Glutamatergic neuron (in vitro differentiated cells): ENCODE measurements at regions not wholly inside any gene's neighbourhood (a gene's known extent, or its start where the extent isn't known, plus 50 kb on each side); places are given as distances from the start of the nearest gene placed in this dataset.

ENCODE experiments used
- DNase-seq: peaks from one replicate; pipeline ENCODE4 v3.0.0; 2022
- H3K27ac Mint-ChIP-seq: one replicate; pipeline ENCODE4 v1.8.0; 2020; ENCODE audit warnings: mild to moderate bottlenecking, mixed read lengths, inconsistent platforms; ENCODE audit not compliant: unreplicated experiment
- H3K27me3 Mint-ChIP-seq: one replicate; pipeline ENCODE4 v1.8.0; 2020; ENCODE audit warnings: mild to moderate bottlenecking, moderate library complexity, mixed read lengths, inconsistent platforms; ENCODE audit not compliant: unreplicated experiment
- H3K36me3 Mint-ChIP-seq: one replicate; pipeline ENCODE4 v1.8.0; 2020; ENCODE audit warnings: mild to moderate bottlenecking, mixed read lengths, inconsistent platforms; ENCODE audit not compliant: unreplicated experiment
- H3K4me1 Mint-ChIP-seq: one replicate; pipeline ENCODE4 v1.8.0; 2020; ENCODE audit warnings: mild to moderate bottlenecking, low read depth, mixed read lengths, inconsistent platforms; ENCODE audit not compliant: unreplicated experiment
- H3K4me3 Mint-ChIP-seq: one replicate; pipeline ENCODE4 v1.8.0; 2020; ENCODE audit warnings: mild to moderate bottlenecking, mixed read lengths, inconsistent platforms; ENCODE audit not compliant: unreplicated experiment
- H3K9me3 Mint-ChIP-seq: one replicate; pipeline ENCODE4 v1.8.0; 2020; ENCODE audit warnings: mild to moderate bottlenecking, moderate library complexity, mixed read lengths, inconsistent platforms; ENCODE audit not compliant: unreplicated experiment
- CTCF ChIP-seq: fragments of 200-600 bp; sonication (generic); IDR thresholded peaks from one replicate; pipeline ENCODE4 v1.5.0; 2021; ENCODE audit not compliant: partially characterized antibody, unreplicated experiment

GRCh38 chr1:116460261-116460660 lies 87.2 kb downstream of the ATP1A1 start:
- Mint-ChIP-seq H3K4me1 (peaks cover 15% of the 10 kb centered on the region), H3K9me3 (peaks cover 6% of the 10 kb centered on the region), H3K4me3 (no peak overlapping the region), H3K27me3 (peaks cover 5% of the 10 kb centered on the region), H3K36me3 (no peaks in the 10 kb centered on the region), H3K27ac (no peak overlapping the region)
- no peak for TF ChIP-seq CTCF
- DNase-seq: no peak

DNA sequence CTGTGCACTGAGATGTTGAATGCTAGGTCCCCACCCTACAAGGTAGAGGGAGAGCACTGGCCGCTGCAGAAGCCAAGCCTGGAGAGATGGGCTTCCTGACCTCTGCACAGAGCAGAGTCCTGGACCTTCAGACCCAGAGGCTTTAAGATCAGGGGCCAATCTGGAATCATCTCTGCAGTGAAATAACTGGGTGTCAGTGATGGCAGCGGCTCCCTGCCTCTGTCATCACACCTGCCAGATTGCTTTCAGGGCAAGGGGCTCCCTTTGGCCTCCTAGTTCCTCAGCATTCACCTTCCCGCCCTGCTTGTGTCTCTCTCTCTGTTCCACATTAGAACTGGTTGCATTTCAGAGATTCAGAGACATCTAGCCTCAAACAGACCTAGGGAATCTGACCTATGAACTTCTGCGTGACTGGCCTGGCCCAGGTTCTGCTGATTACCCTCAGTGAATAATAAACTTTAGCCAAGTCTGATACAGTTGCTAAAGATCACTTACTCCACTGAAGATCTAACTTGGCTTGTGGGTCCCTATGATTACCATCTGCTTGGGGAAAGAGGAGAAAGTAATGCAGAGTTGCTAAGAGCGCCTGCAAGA lies 87.8 kb downstream of the ATP1A1 start:
- Mint-ChIP-seq H3K4me3 (no peak overlapping the region), H3K9me3 (peaks cover 6% of the 10 kb centered on the region), H3K27ac (no peak overlapping the region), H3K4me1 (peaks cover 20% of the 10 kb centered on the region), H3K36me3 (no peaks in the 10 kb centered on the region), H3K27me3 (peaks cover 8% of the 10 kb centered on the region)
- no peak for TF ChIP-seq CTCF
- DNase-seq: no peak

DNA sequence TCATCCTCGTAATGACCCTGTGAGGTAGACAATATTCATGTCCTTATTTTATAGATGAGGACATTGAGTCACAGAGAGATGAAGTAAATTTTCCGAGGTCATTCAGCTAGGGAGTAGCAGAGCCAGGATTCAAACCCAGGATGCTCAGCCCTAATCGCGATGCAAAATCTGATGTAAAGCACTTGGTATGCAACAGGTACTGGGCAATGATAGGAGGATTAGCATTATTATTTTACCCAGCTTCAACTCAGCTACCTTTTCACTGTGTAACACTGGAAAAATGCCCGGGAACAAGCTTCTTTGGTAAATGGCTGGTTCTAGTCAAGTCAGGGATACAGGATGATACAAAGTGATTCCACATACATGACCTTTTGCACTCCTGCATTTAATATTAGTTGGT lies 88.7 kb downstream of the ATP1A1 start:
- DNase-seq: no peak
- Mint-ChIP-seq H3K36me3 (no peaks in the 10 kb centered on the region), H3K4me1 (peaks cover 24% of the 10 kb centered on the region), H3K27me3 (peaks cover 5% of the 10 kb centered on the region), H3K4me3 (no peak overlapping the region), H3K27ac (no peak overlapping the region), H3K9me3 (peaks cover 6% of the 10 kb centered on the region)
- no peak for TF ChIP-seq CTCF

DNA sequence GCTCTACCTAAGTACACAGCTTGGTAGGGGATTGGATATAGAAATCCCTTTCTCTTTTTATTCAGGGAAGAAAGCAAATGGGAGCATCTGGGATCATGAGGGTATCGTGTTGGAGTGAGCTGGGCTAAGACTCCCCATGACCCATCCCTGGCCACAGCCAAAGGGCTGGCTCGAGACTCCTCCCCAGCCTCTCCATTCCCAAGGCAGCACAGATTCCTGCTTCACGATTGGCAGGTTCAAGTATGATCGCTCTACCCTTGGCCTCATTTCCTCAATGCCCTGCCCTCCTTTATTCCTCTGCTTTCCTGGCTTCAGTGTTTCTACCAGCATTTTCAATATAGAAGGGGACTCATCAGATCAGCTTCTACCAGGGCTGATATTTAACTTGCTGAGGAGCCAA lies 89.7 kb downstream of the ATP1A1 start:
- no peak for TF ChIP-seq CTCF
- H3K36me3 Mint-ChIP-seq: no peaks in the 10 kb centered on the region
- H3K4me3 Mint-ChIP-seq: no peak overlapping the region
- H3K27ac Mint-ChIP-seq: no peak overlapping the region
- H3K4me1 Mint-ChIP-seq: peaks cover 22% of the 10 kb centered on the region
- DNase-seq: no peak
- H3K9me3 Mint-ChIP-seq: peaks cover 6% of the 10 kb centered on the region
- H3K27me3 Mint-ChIP-seq: peaks cover 5% of the 10 kb centered on the region

- Mint-ChIP-seq H3K27me3 (peaks cover 3% of the 10 kb centered on the region), H3K27ac (no peak overlapping the region), H3K9me3 (peaks cover 2% of the 10 kb centered on the region), H3K4me1 (peaks cover 14% of the 10 kb centered on the region), H3K4me3 (no peak overlapping the region), H3K36me3 (no peaks in the 10 kb centered on the region)
- DNase-seq: no peak
- TF ChIP-seq CTCF: no peak
Measured at GRCh38 chr1:116463730-116464129, 90.7 kb downstream of the ATP1A1 start.
